GM18511 (cell line): ENCODE measurements at regions not wholly inside any gene's neighbourhood (a gene's known extent, or its start where the extent isn't known, plus 50 kb on each side); places are given as distances from the start of the nearest gene placed in this dataset.

ENCODE experiments used
- ATAC-seq: cut with Tn5 transposase; IDR thresholded peaks from one replicate; pipeline ENCODE4 v1.9.1; 2021; ENCODE audit warnings: mild to moderate bottlenecking, moderate library complexity; ENCODE audit not compliant: unreplicated experiment

DNA sequence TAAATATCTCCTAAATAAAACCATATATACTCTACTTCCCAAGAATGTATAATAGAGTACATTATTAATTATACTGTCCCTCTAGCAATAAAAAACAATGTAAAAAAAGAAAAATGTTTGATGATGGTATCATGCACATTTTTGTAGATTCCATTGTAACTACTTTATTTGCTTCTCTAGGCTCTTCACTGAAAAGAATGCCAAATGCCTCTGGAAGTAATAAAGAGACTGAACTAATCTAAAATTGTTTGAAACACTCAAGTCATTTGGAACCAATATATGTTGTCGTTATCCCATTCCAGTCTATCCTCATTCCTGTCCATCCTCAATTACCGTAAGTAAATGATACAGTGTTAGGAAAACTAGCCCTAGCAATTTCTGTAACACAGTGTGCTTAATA, 233.6 kb downstream of the C12orf50 start:
- ATAC-seq, result no peak

DNA sequence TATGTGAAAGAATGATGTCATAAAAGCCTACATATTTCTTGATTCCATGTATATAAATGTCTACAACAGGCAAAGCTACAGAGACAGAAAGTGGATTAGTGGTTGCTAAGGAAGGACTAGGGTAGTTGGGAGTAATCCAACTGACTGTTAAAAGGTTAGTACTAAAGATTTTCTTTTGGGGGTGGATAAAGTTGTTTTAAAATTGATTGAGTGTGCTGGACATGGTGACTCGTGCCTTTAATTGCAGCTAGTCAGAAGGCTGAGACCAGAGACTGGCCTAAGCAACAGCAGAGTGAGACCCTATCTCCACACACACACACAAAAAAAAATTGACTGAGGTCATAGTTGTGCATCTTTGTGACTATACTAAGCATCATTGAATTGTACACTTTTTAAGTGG, 234.3 kb downstream of the C12orf50 start:
- no peak for ATAC-seq

DNA sequence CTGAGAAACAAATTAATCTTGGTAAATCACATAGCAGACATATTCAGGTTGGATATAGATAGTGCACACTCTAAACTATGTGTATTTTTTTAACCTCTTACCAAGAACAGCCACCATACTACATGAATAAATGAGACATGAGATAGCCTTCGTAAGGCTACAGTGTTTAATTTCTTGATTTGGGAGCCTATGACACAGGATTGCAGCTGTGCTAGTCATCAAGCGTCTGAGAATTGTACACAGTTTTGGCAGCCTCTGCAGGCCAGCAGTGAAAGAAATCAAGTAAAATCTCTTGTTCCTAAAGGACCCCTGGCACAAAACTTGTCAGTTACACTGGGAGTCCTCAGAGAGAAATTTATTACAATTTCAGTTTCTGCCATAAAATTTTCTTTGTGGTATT, 236.1 kb downstream of the C12orf50 start:
- no peak for ATAC-seq

DNA sequence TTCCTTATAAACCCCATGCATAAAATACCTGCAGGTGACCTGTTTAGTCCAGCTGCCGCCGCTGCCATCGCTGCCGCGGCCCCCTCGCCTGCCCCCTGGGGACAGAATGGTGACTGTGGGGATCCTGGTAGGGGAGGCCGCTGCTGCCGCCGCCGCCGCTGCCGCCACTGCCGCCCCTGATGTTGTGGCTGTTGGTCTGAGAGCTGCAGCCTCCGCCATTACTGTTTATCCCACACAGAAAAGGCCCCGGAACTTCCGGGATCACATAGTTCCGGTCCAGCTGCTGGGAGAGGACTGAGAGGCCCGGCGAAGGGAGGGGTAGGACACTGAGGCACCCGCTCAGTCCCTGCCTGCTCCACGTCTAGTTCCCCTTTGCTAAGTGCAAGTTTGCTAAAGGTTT, 244.9 kb downstream of the C12orf50 start:
- no peak for ATAC-seq

DNA sequence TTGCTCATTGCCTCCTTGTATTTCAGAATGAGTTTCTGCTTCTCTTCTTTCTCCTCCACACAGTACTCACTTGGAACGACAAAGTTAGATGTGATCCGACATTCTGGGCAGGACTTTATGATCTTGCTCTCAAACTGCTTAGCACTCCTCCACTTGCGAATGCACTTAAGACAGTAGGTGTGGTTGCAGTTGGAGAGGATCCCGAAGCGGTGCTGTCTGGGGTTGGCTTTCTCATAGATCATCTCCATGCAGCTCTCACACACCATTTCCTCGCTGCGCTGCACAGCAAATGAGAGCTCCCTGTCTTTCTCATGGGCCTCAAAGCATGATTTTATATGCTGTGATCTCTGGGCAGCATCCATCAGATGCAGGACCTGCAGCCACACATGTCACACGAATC, 245.7 kb downstream of the C12orf50 start:
- ATAC-seq, result no peak

DNA sequence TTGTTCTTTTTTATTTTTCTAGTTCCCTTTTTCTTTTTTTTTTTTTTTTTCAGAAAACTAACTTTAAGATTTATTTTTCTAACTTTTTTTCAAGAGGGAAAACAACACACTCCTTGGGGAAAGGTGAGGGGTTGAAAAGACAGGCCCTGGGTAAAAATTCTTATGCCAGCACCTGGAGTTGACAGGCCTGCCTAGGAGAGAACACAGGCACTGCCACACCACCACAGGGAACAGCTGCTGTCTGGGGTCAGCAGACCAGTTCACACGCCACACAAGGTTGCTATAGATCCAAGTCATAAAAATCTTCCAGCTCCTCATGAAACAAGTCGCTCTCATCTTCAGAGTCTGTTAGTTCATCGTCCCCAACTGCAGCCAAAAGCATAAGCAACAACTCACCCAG, 246.4 kb downstream of the C12orf50 start:
- no peak for ATAC-seq

DNA sequence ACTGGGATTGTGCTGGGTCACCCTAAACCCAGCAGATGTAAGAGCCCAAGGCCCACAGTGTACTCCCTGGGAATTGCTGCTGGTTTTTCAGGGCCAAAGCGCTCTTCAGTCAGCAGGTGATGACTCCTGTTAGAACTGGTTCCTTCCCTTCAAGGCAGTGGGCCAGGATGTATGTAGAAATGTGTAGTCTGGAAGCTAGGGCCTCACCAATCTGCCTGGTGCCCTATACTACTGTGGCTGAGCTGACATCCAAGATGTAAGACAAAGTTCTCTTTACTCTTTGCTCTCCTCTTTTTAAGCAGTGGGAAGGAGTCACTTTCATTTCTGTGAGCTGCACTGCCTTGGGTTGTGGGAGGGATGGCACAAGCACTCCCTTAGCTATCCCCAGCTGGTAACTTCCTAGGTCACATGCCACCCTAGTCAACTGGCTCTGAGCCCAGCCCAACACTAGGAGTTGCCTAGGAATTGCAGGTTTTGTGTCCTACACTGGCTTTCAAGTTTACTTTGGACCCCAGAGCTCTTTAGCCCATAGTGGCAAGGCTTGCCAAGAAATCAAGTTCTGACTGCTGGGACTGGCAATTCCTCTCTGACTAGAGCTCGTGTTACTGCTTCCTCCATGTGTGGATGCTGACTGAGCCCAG, 249.2 kb downstream of the C12orf50 start:
- no peak for ATAC-seq

DNA sequence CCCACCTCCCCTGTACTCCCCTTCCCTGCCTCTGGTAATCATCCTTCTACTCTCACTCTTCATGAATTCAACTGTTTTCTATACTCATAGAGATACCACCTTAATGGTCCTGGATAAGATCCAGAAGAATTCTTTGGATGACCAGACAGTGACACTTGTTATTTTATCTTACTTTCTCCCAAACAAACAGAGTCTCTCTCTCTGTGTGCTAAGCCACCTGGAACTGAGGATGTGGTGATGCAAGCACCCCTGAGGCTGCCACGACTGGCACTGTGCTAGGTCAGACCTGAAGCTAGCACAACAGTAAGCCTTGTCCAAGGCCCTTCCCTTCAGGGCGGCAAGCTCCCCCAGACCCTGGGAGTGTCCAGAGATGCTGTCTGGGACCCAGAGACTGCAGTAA, 250.2 kb downstream of the C12orf50 start:
- no peak for ATAC-seq

DNA sequence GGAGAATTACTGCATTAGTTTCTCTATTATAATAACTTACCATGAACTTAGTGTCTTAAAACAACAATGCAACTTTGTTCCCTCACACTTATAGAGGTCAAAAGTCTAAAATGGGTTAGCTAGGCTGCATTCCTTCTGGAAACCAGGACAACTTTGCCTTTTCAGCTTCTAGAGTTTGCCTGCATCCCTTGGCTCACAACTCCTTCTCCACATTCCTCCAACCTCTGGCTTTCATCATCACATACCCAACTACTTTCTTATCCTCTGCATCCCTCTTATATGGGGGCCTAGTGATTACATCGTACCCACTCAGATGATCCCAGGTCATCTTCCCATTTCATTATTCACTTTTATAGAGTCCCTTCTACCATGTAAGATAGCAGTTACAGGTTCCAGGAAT, 251.1 kb downstream of the C12orf50 start:
- ATAC-seq, result no peak

DNA sequence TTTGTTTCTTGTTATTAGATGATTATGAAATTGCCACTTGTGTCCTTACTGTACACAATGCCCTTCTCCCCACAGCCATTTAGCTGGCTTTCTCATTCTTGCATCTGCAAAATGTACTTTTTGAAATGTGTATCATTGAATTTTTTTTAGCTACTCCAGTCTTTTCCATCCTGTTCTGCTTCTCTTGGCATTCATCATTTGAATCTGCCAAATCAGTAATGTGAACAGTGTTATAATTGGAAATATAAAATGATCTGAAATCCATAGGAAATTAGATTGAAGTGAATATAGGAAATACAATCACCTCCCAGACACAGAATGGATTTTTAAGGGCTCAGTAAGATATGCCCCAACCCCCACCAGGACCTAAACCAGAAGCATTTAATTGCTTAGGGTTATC, 253.4 kb downstream of the C12orf50 start:
- no peak for ATAC-seq

DNA sequence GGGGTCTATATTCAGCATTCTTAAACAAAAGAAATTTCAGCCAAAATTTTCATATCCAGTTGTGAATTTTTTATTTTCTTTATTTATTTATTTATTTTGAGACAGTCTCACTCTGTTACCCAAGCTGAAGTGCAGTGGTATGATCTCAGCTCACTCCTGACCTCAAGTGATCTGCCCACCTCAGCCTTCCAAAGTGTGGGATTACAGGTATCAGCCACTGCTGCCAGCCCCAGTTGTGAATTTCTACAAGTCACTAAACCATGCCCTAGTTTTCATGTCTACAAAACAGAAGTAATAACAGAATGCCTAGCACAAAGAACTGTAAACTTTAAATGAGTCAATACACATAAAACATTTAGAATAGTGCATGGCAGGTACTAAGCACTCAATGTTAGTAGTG, 254.2 kb downstream of the C12orf50 start:
- ATAC-seq, result no peak

DNA sequence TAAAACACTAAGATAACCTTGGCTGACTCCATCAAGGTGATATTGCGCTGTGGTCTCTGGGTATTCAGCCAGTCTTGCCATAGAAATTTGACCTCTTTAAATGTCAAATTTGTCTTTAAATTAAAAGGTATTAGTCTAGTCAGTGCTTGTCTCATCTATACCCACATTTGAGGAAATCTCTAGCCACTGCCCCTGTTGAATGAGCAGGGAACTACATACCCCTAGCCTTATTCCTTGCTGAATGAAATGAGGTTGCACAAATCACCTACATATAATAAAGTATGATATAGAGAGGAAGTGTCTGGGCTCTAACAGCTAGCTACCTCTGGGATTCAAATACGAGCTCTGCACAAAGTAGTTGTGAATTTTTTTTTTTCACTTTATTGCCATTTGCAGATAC, 256.8 kb downstream of the C12orf50 start:
- no peak for ATAC-seq

DNA sequence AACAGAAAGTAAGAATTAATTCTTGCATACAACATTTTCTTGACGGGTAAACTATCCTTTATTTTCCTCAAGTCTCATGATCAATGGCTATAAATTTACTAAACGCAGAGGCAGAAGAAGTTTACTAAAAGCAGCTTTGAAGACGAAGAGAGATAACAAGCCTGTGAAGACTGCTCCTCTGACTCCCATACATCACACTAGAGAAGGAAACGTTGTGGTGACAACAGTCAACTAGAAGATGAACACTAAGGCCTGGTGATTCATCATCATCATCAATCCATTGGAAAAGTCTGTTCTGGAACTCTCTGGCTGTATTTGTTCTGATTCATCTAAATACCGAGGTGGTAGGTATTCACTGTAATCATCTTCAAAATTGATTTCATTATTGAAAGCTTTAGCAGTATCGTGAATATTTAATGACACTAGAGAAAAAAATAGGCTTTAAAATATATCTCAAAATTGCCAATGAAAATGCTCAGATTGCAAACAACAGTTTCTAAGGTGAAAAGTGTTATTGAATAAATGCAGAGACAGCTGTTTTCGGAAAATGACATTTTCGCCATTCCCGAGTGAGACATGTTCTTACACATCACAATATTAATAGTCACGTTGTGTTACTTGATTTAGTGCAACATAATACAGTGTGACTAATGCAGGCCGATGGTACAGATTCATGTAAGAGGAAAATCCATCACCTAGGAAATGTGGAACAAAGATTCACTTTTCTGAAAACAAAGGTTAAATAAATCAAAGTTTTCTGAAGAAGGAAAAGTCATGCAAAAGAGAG, 260.5 kb downstream of the C12orf50 start:
- no peak for ATAC-seq

DNA sequence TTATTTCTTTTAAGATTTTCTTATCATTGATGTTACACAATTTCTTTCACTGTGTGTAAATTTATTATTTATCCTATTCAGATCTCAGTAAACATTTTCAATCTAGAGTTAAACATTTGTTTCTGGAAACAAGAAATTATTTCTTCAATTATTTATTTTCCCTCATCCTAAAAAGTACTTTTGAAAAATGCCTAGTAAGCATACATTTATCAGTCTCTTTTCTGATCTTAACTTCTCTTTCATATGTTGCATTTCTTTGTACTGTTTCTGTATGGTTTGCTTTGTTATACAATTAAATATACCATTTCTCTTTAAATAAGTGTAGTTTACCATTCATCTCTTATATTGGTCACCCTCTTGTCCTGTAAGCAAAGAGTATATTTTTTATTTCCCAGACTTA, 263.2 kb downstream of the C12orf50 start:
- ATAC-seq, result no peak

DNA sequence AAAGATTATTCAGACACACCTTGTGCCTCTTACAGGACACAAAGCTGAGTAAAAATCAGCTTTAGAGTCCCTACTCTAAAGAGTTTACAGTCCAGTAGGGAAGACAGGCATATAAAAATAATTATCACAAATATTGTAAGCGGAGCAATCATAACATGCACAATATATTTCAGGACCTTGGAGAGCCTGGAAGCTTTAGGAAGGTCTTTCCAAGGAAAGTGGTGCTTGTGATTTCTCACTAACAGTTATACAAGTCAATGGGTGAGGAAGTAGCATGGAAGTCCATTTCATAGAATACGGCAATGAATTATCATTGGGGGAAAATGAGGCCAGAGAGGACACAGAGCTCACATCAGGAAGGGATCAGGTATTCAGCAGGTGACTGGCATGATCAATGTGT, 268.3 kb downstream of the C12orf50 start:
- ATAC-seq, result no peak

DNA sequence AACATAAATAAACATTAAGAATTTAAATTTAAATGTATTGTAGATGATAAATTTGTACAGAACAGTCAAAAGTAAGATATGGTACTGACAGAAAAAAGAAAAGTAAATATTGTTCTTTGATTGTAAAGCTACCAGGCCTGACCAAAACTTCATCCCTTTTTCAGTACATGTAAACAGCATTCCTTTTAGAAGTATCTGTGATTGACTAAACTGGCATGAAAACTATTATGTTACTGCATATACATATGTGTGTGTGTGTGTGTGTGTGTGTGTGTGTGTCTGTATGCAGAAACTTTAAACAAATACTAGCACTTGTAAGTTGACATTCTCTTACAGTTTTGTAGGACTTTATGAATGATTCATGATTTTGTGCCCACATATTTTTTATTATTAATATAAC, 270.9 kb downstream of the C12orf50 start:
- ATAC-seq, result no peak

DNA sequence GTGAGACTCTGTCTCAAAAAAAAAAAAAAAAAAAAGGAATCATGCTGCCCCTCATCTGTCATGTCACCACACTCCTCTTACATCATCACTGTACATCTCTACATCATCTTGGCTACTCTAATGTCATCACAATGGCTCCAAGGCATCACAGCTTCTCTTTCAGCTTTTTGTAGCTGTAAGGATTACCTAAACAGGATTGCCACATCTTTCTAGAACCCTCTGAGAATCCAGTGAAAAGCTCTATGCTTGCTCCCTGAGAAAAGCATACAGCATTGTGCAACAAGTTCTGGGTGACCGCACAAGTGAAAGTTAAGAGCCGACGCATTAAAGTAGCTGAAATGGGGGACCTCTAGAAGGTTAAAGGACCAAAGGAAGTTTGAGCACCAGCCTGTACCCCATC, 272.5 kb downstream of the C12orf50 start:
- no peak for ATAC-seq

DNA sequence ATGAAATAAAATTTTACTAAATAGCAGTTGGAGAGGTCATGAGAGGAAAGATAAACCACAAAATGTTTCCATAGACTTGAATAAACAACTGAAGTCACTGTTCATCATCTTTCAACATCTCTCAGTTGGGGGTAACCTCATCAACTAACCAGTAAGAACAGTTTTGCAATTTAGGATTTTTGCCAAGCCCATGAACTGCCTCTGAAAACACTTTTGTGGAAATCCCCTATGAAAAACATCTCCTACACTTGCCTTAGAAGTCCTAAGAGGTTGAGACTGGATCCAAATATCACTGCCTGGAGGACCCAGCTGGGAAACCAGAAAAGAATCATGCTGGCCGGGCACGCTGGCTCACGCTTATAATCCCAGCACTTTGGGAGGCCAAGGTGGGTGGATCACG, 273.1 kb downstream of the C12orf50 start:
- no peak for ATAC-seq

DNA sequence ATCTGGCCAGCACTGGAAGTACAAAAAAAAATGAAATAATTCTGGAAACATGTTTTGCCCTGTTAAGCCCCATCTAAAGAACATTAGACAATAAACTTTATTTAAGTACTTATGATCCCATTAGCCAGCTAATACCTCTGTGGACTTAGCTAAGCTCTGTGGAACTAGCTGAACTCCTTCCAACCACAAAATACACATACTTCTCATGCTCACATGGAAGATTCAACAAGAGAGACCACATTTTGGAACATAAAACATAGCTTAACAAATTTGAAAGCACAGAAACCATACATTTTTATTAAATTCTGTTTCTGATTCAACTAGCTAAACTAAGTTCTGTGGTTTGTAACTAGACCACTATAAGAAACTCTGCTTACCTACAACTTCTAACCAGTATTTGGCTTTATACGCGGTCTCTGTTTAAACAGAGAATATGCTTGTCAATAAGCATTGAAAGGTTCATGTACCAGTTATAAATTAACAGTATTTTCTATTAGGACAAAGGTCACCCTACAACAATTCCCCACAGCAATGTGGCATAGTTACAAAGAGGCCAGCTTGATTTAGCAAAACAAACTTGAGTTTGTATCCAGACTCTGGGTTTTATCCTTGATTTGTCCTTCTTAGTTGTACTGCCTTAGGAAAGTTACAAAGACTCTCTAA, 300.1 kb downstream of the C12orf50 start:
- ATAC-seq, result no peak

DNA sequence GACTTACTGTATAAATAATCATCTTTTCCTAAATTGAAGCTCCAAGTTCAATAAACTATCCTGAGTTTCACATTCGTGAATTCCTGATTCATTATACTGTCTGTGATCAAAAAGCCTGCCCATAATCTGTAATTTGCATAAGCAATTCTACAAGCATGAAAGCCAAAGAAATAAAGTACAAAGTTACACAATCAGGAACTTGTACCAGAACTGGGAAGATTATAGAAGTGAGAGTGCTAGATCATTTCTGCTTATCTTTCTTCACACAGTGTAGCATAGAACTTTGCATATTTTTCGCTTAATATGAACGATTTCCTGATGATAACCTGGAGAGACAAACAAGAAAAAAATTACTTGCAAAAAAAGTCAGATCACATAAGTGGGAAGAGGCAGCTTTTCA, 308.2 kb downstream of the C12orf50 start:
- no peak for ATAC-seq

DNA sequence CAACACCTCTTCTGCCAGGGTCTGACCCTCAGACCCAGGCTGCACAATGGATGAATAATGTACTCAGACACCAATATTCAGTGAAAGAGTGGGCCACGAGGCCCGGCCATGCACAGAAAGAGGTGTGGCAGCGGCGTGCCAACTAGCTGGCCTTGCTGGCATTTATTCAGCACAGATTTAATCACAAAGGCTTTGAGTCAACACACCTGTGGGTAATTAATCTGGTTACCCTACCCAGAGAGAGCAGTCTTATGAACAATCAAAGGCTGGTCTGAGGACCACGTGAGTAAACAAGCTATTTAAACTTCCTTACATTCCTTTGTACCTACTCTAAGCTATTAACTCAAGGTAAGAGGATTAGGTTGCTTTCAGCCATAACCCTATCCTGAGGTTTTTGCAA, 324.8 kb downstream of the C12orf50 start:
- ATAC-seq, result no peak

DNA sequence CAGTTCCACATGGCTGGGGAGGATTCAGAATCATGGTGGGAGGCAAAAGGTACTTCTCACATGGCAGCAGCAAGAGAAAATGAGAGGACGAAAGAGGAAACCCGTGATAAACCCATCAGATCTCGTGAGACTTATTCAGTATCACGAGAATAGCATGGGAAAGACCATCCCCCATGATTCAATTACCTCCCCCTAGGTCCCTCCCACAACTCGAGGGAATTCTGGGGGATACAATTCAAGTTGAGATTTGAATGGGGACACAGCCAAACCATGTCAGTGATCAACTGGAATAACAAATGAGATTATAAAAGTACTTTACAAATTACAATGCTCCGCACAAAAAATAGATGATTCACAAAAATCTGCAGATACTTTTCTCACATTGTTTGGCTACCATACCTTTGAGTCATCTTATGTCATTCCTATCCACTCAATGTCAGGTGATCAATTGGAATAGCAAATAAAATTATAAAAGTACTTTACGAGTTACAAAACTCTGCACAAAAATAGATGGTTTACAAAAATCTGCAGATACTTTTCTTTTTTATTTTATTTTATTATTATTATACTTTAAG, 338.9 kb downstream of the C12orf50 start:
- no peak for ATAC-seq
